Vagina (tissue), 2 donors: ENCODE measurements at regions not wholly inside any gene's neighbourhood (a gene's known extent, or its start where the extent isn't known, plus 50 kb on each side); places are given as distances from the start of the nearest gene placed in this dataset.

Source experiments
- CTCF ChIP-seq, 3 experiments: fragments of 450-650 bp in 2 of 3; fragments of 200-600 bp in 1 of 3; sonication (generic) in 1 of 3; IDR thresholded peaks; one replicate each; pipeline ENCODE4 v1.5.1; 2017 to 2019; ENCODE audit warnings: antibody characterized with exemption in 3 of 3, mild to moderate bottlenecking in 2 of 3, moderate library complexity in 2 of 3
- POLR2A ChIP-seq, 2 donors: fragments of 450-650 bp; IDR thresholded peaks; one replicate each; pipeline ENCODE4 v1.6.1; 2017; ENCODE audit warnings: antibody characterized with exemption in 2 of 2, mild to moderate bottlenecking in 2 of 2, moderate library complexity in 2 of 2

GRCh38 chr1:29924017-29924431, 687.7 kb downstream of the PTPRU start:
- TF ChIP-seq CTCF (IDR thresholded peaks at IDR 0.05) (no peak), POLR2A (IDR thresholded peaks at IDR 0.05) (no peak)
